HG03097 (cell line): ENCODE measurements at regions not wholly inside any gene's neighbourhood (a gene's known extent, or its start where the extent isn't known, plus 50 kb on each side); places are given as distances from the start of the nearest gene placed in this dataset.

Experiments used
- ATAC-seq: cut with Tn5 transposase; IDR thresholded peaks from one replicate; pipeline ENCODE4 v1.9.1; 2021; ENCODE audit not compliant: unreplicated experiment, low FRiP score

DNA sequence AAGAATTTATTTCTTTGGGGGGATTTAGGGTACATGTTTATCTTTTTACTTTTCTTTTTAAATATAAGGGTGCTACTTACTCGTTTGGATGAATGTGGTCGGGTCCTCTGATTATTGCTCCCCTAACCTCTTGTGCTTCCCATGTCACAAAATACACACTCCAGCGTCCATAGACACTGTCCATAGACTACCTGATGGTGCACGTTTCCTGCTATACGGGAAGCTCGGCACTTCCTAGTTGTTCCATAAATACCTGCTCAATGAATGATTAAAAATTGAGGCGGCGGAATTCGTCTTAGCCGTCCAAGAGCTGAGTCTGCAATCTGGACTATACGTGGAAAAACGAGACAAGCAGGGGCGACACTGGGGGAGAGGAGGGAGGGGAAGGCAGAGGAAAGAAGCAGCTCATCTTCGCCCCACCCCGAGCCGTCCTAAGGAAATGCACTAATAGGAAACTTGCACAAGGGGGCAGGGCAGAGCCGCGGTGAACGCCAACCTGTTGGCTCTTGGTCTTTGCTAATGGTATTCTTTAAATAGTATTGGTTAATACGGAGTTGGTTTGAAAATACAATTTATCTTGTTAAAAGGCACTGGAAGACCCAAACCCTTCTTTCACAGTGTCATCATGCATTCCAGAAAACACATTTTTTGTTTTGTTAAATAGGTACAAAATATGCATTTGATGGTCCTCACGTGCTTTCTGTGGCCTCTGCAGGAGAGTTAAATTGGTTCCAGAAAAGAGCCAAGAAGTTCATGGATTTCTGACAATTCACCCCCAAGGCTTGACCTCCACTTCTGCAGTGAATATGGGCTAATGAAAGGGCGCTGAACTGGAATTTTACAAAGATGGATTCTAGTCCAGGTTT, 73.0 kb upstream of the KCTD1 start:
- no peak for ATAC-seq

DNA sequence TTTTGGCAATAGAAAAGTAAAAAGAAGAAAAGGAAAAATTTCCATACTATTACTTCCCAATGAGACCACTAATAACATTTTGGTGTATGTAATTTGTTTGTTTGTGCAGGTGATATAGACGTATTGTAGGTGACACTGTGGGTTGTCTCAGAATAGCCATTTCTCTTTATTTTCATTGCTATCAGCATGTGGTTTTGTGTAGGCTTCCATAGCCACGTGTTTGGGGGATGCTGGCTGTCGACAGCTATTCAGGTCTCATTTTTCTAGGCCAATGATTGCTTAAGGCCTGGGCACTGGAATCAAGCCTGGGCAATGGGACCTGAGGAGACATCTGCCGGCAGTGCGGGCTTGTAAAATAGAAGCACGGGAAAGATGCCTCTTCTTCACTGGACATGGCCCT, 71.0 kb upstream of the KCTD1 start:
- ATAC-seq, result no peak

DNA sequence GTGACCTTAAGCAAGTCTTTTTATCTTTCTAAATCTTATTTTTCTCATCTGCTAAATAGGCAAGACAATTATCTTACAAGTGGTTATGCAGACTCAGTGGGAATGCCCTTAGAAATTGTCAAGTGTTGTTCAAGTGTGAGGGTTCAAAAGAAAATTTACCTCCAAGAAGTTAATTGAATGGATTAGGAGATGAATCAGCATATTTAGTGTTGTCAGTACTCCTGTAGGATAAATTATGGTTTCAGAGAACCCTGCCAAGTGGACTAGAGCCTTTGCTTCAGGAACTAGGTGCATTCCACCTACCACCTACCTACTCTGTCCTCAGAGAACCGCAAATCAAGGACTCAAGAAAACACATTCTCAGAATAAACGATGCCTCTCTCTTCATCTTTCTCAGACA, 69.8 kb upstream of the KCTD1 start:
- no peak for ATAC-seq

DNA sequence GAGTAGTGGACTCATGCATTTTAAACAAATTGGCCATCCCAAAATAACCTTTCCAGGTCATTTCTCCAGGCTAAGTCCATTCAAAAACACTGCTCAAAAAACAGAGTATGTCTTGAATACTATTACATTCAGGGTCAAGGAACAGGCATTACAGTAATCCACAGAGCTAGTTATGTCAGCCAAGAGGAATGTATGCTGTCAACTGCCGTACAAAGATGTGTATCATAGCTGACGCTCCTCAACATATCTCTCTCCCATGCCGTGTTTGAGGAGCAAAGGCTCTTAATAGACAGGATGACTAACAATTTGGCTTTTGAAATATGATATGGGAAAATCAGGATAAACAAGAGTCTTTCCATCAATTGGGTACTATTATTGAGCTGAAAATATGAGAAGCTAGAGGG, 68.8 kb upstream of the KCTD1 start:
- ATAC-seq, result no peak

DNA sequence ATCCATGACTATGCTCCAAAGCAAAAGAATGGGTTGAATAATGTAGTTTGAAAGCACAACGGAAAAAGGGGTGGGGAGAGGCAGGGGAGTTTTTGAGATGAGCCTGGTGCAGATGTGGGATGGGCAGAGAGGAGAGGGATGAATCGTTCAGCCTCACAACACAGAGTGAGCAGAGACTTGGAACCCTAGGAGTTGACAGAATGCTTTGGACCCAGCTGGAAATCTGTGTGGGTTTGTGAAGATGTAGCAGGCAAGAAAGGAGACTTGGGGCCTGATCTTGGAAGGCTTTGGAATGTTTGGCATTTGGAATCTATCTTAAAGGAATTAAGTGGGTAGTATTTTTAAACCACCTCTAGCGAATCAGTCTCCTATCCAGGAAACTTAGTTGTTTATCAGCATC, 66.0 kb upstream of the KCTD1 start:
- no peak for ATAC-seq
